Loucy (cell line): ENCODE measurements at regions not wholly inside any gene's neighbourhood (a gene's known extent, or its start where the extent isn't known, plus 50 kb on each side); places are given as distances from the start of the nearest gene placed in this dataset.

Source experiments
- CTCF ChIP-seq: fragments of 200-600 bp; sonication (generic); conservative IDR thresholded peaks from 2 replicates; pipeline ENCODE4 v1.5.1; 2014; ENCODE audit warnings: mild to moderate bottlenecking, antibody characterized with exemption, low read length
- EZH2phosphoT487 ChIP-seq: fragments of 200-600 bp; IDR thresholded peaks from 2 replicates; pipeline ENCODE4 v1.6.1; 2018; ENCODE audit warnings: antibody characterized with exemption, mild to moderate bottlenecking, moderate library complexity, borderline replicate concordance

GRCh38 chr4:160353548-160353947 is 1250.7 kb downstream of the RAPGEF2 start:
- no peak for TF ChIP-seq CTCF
- no peak for TF ChIP-seq EZH2phosphoT487
